Lower leg skin (tissue), 4 donors: ENCODE measurements at regions not wholly inside any gene's neighbourhood (a gene's known extent, or its start where the extent isn't known, plus 50 kb on each side); places are given as distances from the start of the nearest gene placed in this dataset.

ENCODE experiments used
- DNase-seq, 2 donors: peaks; one replicate each; pipeline ENCODE4 v3.0.0-alpha.2; 2019; ENCODE audit warnings: low spot score in 2 of 2
- H3K4me3 ChIP-seq: fragments of 200-600 bp; sonication (generic); 2 replicates; pipeline ENCODE4 v1.5.1; 2017; ENCODE audit warnings: mild to moderate bottlenecking, low read depth; ENCODE audit not compliant: poor library complexity, severe bottlenecking
- POLR2A ChIP-seq, 2 donors: fragments of 450-650 bp; IDR thresholded peaks; one replicate each; pipeline ENCODE4 v1.6.1; 2016 to 2017; ENCODE audit warnings: antibody characterized with exemption in 2 of 2, mild to moderate bottlenecking in 1 of 2, moderate library complexity in 1 of 2
- WGBS, 2 donors: methylation state at CpG; one replicate each; pipeline ENCODE4 v1.1.5; 2018; 5-methylcytosine and 5-hydroxymethylcytosine counted together
- intact Hi-C: fragments of 100-400 bp; cut with DNase I; formaldehyde crosslinking; loops from one replicate; pipeline ENCODE4 v1.15.0; 2023; ENCODE audit warnings: low total_unique reads
- TF ChIP-seq, protein P1 (sequence below), 3 donors: fragments of 450-650 bp; IDR thresholded peaks; one replicate each; pipeline ENCODE4 v1.5.1; 2016; ENCODE audit warnings: antibody characterized with exemption in 3 of 3, mild to moderate bottlenecking in 3 of 3, moderate library complexity in 2 of 3

DNA sequence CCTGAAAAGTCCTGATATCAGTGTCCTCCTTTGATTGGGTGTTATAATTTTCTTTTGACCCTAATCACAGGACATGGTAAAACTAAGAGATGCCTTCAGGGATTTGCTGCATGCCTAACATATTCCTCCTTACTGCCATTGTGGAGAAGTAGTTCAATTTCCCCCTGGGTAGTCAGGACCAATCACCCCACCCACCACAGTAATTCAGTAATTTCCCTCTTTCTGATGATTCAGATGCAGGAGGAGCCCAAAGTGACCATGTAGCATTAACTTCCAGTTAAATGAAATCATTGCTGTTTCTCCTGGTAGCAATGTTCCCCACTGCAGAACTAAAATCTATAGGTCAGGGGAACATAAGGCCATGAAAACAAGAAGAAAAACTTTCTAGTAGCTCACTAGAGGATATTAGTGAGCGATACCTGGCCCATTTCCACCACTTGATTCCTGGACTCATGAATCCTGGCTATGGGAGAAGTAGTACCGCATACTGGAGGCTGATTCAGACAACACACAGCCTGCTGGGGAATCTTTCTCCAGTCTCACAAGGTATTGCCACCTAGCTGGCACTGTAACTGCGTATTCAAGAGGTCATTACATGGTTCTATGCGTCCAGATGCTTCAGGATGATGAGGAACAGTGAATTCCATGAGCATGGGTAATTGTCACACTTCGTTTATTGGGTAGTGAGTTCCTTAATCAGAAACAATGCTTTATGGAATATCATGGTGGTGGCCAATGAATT, 561.2 kb downstream of the HAO1 start:
- TF ChIP-seq POLR2A (IDR thresholded peaks at IDR 0.05) = no peak
- TF ChIP-seq, protein P1, sequence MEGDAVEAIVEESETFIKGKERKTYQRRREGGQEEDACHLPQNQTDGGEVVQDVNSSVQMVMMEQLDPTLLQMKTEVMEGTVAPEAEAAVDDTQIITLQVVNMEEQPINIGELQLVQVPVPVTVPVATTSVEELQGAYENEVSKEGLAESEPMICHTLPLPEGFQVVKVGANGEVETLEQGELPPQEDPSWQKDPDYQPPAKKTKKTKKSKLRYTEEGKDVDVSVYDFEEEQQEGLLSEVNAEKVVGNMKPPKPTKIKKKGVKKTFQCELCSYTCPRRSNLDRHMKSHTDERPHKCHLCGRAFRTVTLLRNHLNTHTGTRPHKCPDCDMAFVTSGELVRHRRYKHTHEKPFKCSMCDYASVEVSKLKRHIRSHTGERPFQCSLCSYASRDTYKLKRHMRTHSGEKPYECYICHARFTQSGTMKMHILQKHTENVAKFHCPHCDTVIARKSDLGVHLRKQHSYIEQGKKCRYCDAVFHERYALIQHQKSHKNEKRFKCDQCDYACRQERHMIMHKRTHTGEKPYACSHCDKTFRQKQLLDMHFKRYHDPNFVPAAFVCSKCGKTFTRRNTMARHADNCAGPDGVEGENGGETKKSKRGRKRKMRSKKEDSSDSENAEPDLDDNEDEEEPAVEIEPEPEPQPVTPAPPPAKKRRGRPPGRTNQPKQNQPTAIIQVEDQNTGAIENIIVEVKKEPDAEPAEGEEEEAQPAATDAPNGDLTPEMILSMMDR (IDR thresholded peaks at IDR 0.05) = no peak
- 85 to 93% methylated on average over 5 of the region's 5 CpGs for WGBS, 2 donors
- no peak for DNase-seq
- no peak overlapping the region for H3K4me3 ChIP-seq
- intact Hi-C loops = no loop called here

DNA sequence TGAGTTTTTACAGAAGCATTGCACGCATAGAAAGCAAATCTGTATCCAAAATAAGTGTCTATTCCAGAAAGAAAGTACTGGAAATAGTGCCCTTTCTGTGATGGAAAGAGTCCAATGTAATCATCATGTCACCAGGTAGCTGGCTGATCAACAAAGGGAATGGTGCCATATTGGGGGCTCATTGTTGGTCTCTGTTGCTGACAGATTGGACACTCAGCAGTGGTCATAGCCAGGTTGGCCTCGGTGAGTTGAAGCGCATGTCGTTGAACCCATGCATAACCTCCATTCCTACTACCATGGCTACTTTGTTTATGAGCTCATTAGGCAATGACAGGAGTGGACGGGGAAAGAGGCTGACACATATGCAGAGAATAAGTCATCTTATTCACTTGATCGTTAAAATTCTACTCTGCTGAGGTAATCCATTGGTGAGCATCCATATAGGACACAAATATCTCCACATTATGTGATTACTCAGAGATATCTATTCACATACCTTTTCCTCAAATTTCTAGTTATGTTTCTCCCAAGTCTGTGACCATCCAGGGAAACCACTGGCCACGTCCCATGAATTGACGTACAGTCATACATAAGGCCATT, 560.5 kb downstream of the HAO1 start:
- no peak for DNase-seq
- intact Hi-C loops = no loop called here
- no peak for TF ChIP-seq POLR2A (IDR thresholded peaks at IDR 0.05)
- TF ChIP-seq, protein P1 (IDR thresholded peaks at IDR 0.05) = no peak
- no peak overlapping the region for H3K4me3 ChIP-seq
- WGBS, 2 donors = 71 to 90% methylated on average over 8 of the region's 8 CpGs

DNA sequence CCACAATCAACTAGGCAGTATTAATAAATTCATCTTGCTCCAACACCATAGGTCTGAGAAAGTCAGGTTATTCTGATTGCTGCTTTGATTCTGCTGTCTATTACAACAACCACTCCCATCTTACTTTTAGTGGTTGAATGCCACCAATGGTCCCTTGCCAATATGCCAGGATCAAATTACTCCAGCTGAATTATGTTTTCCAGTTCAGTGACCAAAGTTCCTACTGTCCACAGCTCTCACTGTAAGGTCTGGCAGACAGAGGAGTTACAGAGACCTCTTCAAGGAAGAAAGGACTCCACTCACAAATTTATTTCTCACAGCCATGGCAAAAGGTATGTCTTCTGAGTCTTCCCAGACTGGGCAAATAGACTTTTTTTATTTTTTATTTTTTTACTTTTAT, 557.0 kb downstream of the HAO1 start:
- DNase-seq = no peak
- intact Hi-C loops = no loop called here
- H3K4me3 ChIP-seq = no peak overlapping the region
- TF ChIP-seq, protein P1 (IDR thresholded peaks at IDR 0.05) = no peak
- TF ChIP-seq POLR2A (IDR thresholded peaks at IDR 0.05) = no peak

DNA sequence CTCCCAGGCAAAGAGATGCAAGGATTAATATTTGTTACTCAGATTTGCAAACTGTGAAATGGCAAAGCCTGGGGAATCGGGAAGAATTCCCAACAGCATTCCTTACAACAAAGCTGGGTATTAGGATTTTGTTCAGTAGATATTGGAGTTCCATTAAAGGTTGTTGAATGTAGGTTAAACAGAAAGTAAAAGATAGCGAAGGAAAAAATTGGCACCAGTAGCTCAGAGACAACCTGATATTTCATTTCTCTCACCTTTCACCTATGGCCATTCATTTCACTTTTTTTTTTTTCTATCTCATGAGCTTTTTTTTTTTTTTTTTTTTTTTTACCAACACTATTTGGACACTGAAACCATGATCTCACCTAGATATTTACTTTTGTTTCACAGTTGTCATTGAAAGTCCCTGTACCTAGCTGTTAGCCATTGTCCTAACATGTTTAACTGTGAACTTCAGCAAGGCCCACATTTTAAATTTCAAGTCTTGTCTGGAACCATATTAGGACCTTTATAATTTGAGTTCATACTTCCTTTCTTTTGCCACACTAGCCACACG, 552.5 kb downstream of the HAO1 start:
- intact Hi-C loops = no loop called here
- no peak for TF ChIP-seq POLR2A (IDR thresholded peaks at IDR 0.05)
- TF ChIP-seq, protein P1 (IDR thresholded peaks at IDR 0.05) = no peak
- 81 to 83% methylated on average over 3 of the region's 3 CpGs for WGBS, 2 donors
- DNase-seq = no peak
- H3K4me3 ChIP-seq = no peak overlapping the region

DNA sequence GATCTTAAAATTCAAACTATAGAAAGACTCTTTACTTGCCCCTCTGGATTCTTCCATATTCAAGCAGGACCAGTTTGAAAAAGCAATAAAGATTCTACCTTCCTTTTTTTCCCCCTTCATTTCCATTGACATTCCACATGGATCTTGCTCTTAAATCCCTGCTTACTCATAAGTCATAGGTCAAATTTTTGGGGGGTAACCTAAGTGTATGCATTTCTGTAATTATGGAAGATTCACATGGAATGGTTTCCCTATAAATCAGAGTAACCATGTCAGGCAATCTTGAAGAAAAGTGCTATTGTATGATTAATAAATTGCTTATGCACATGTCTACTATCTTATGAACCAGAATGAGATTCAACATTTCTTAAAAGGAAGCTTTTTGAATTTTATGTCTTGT, 551.0 kb downstream of the HAO1 start:
- TF ChIP-seq, protein P1 (IDR thresholded peaks at IDR 0.05) = no peak
- no peak for TF ChIP-seq POLR2A (IDR thresholded peaks at IDR 0.05)
- intact Hi-C loops = no loop called here
- no peak overlapping the region for H3K4me3 ChIP-seq
- no peak for DNase-seq
